Epithelial cell of esophagus (primary cell): ENCODE measurements at regions not wholly inside any gene's neighbourhood (a gene's known extent, or its start where the extent isn't known, plus 50 kb on each side); places are given as distances from the start of the nearest gene placed in this dataset.
A peak's percentile ranks its signal among the peaks of the same experiment; 100 is the strongest.

ENCODE experiments used
- DNase-seq: peaks from one replicate; pipeline ENCODE4 v3.0.0; 2010; ENCODE audit warnings: low read depth
- H3K4me3 ChIP-seq: 2 replicates; pipeline ENCODE4 v1.5.1; 2011; ENCODE audit warnings: mild to moderate bottlenecking, low read length, control low read depth
- CTCF ChIP-seq: IDR thresholded peaks from 2 replicates; pipeline ENCODE4 v1.5.1; 2011; ENCODE audit warnings: low read depth, mild to moderate bottlenecking, low read length, control low read depth, inconsistent platforms; ENCODE audit not compliant: insufficient read depth; ENCODE audit errors: missing control alignments

DNA sequence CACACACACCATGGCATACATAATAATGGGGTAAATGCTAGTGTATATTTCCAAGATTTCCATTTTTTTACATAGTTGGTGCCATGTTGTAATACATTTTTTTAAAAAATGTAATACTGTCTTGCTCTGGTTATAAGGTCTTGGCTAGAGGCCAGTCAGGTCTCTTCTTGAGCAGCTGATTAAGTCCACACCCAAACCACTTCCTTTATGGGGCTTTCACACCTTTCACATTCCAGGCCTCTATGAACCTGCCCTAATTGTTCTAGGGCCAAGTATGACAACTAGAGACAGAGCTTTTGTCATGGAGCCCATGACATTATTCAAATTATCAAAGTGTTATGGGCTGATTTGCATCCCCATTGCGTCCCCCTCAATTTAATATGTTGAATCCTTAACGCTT is 495.6 kb upstream of the CTNND2 start:
- no peak overlapping the region for H3K4me3 ChIP-seq
- DNase-seq = peak; percentile 83
- no peak for TF ChIP-seq CTCF

- DNase-seq = no peak
- no peak overlapping the region for H3K4me3 ChIP-seq
- TF ChIP-seq CTCF = no peak
Measured at GRCh38 chr5:12392246-12392645, 488.0 kb upstream of the CTNND2 start.

GRCh38 chr5:12385095-12385494 is 480.8 kb upstream of the CTNND2 start:
- DNase-seq = no peak
- no peak overlapping the region for H3K4me3 ChIP-seq
- no peak for TF ChIP-seq CTCF

DNA sequence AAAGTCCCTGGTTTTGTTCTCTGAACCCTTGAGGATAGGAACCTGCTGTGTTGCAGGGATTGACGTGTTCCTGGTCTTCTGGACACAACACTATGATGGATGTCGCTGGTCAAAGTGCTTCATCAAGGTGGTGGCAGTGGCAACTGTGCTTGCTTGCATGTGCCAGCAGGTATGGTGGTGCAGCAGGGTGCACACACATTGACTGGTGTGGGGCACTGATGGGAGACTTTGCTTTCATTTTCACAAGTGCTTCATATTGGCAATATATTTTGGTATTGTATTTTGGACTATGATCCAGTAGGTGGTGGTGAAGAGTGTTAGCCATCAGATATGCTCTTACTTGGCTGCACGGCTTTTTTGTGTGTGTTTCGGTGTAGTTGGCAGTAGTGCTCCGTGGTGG is 479.8 kb upstream of the CTNND2 start:
- no peak for TF ChIP-seq CTCF
- H3K4me3 ChIP-seq = no peak overlapping the region

DNA sequence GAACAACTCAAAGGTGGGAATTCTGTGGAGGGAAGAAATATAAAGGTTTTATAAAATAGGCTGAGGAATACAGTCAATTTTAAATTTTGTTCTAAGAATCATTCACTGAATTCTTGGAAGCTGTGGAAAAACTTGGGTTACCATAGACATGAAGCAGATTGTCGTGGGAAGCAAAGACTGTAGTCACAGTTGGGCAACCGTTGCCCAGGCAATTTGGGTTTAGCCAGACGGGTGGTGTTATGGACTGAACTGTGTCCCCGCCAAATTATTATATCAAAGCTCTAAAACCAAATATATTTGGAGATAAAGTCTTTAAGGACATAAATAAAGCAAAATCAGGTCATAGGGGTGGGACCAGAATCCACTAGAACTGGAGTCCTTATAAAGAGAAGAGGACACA is 463.7 kb upstream of the CTNND2 start:
- TF ChIP-seq CTCF = no peak

More for the DNA sequence above, 479.8 kb upstream of the CTNND2 start:
- no peak for DNase-seq

DNA sequence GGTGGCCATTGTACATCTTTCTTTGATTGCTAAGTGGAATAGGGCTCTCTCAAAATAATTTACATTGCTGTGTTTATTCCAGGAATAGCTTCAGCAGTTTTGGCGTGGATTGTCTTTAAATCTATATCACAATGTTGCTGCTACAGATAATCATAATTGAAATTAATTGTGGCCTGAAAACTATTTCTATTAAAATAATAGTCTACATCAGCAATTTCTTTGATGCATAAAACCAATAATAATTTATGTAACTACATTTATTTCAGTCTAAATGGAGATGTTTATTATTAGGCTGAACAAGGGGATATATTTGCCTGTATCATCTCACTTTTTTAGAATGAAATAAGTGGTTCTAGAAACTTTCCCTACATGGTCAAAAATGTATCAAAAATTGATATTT is 456.0 kb upstream of the CTNND2 start:
- H3K4me3 ChIP-seq = no peak overlapping the region
- TF ChIP-seq CTCF = no peak
- no peak for DNase-seq

More for the DNA sequence above, 463.7 kb upstream of the CTNND2 start:
- no peak overlapping the region for H3K4me3 ChIP-seq
- DNase-seq = no peak

DNA sequence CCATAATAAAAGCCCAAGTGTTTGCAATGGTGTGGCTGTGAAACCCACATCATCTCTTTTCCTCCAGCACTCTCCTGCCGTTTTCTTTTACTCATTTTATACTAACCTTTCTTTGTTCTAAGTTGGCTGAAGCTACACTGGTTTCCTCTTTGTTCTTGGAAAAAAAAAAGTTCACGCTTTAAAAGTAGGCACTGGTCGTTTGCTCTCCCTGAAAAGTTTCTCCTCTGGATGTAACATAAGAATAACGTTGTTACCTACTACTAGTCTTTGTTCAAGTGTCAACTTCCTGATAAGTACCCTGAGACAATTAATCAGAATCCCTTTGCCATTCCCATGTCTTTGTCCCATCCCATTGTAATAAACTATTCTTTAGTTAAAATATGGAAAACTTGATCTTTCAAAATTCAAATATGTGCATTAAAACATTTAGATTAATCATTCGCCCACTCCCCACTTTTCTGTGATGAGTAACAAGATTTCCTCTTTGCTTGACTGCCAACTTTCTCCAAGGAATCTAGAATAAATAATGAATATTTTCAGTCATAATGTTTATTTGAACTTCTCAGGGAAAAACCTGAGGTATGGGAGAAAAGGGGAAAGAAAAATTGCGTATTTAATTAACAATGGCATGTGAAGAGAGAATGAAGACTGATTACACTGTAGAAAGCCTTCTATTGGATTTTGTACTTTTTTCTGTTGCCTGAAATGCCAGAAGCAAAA is 454.3 kb upstream of the CTNND2 start:
- no peak for TF ChIP-seq CTCF
- H3K4me3 ChIP-seq = no peak overlapping the region

More for the DNA sequence above, 454.3 kb upstream of the CTNND2 start:
- no peak for DNase-seq
